ENCODE measurements at regions not wholly inside any gene's neighbourhood (a gene's known extent, or its start where the extent isn't known, plus 50 kb on each side); places are given as distances from the start of the nearest gene placed in this dataset.
A peak's percentile ranks its signal among the peaks of the same experiment; 100 is the strongest.

DNA sequence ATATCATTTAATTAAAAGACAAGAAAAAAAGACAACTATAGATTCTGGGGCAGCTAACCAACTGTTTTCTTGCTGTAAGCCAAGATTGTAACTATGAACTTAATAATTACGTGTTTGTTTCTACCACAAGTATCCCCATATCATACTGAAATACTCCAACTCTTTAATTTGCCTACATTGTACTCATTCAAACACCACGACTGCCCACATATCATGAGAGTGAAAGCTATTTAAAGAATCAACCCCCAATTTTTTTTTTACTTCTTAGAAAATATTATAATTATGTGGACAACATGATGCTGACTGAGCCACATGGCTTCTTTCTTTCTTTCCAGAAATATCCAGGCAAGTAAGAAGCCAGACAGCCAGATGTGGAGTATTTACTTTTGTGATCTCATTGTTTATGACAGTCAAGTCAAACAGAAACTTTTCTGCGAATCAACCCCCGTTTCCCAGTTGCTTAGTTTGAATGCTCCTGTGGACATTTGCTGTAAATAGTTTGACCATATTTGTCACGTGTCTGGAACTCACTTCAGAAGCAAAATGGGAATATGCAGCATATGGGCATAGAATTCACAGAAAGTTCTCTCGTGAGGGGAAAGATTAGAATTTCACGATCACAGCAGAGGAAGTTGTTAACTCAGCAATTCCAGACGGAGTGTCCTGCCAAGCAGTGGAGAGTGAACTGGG lies 126.8 kb upstream of the PSMD7 start:
- DNase-seq: no peak

DNA sequence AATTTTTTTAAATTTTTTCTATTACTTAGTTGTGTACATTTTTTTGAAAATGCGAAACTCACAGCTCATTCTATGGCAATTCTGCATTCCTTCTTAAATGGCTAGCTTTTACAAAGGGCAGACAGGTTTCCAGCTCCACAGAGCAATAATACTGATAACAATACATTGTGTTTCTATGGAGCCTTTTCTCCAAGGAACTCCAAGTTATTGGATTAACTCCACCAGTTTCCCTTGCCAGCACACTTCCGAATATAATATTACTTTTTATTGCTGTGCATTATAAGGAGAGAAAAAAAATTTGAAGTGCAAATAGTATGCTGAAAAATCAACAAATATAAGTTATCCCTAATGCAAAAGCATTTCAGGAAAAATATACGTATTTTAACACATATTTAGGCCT lies 127.5 kb upstream of the PSMD7 start:
- no peak for DNase-seq

DNA sequence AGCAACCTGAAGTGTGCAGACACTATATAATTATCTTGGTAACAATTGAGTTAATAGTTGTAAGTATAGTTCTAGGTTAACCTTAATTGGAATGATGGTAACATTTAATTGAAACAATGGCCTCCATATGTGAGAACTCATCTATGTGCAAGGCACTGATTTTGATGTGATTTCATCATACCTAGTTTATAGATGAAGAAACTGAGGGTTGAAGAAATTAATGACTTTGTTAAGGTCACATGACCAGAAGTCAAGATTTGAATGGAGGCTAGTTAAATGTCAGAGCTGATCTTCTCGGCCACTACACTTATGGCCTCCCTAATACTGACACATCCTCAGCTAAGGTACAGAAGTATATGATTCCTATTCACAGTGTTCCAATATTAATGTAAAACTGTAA lies 128.2 kb upstream of the PSMD7 start:
- DNase-seq: no peak

DNA sequence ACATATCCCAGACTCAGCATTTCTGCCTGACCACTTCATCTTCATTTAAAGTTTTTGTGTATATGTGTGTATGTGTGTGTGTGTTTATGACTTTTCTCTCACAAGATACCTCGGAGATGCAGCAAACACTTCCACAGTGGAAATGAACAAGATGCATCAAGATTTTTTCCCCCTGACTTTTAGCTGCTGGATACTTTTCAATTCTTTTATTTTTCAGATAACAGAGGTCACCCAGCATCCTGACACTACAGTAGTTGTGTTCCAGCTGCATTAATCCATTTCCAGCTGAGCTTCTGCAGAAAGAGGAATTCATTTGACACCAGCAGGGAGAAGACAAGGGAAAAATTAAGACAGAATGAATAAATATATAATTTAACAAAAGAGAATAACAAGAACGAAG lies 130.2 kb upstream of the PSMD7 start:
- DNase-seq: no peak

DNA sequence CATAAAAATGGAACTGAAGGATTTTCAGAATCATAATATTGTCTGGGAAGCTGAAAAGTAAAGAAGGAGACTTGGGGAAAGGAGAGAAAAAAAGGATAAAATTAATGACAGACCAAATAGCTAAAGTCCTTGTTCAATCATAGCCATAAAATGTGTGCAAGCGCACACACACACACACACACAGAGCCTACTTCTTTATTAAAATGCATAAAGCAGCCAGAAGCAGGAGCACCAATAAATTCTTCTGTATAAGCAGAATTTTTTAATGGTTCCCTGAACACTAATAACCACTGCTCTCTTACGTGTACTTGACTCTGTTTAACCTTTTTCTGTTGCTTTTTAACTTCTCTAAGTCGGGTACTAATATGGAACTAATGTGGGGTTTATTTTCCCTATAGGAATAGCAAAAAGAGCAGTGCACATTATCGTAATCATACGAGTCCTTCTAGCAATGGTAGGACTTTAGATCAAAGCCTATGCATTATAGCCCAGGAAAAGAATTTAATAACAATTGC lies 131.0 kb upstream of the PSMD7 start:
- no peak for DNase-seq

DNA sequence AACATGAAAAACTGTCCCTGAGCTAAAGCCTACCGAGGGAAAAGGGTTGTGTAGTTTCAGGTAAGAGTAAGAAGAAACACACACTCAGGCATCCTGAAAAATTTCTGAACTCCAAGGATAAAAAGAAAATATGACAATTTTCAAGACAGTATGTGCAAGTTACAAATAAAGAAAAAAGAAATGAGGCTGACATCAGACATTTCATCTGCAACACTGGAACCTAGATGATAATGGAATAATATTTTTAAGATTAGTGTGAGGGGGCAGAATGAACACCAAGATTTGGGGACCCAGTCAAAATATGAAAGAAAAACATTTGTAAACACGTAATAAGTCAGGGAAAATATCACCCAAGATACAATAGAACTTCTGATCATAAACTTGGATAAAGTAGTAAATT lies 135.9 kb upstream of the PSMD7 start:
- no peak for DNase-seq

DNA sequence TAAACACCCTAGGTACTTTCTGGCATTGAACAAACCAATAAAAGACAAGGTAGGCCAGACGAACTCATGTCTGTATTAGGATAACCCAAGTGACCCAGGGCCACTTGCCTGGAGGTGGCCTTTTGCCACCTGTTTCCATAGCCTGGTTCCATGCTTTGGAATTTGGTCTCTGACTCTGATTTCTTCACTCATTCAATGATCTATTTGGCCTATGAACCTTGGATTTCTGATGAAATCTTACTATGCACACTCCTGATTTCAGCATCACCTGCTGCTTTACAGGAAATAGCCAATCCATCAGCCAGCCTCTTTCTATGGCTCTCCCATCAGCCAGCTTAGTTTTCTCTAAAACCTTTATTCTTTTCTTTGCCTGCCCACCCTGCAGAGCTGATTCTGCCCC lies 142.8 kb upstream of the PSMD7 start:
- no peak for DNase-seq

DNA sequence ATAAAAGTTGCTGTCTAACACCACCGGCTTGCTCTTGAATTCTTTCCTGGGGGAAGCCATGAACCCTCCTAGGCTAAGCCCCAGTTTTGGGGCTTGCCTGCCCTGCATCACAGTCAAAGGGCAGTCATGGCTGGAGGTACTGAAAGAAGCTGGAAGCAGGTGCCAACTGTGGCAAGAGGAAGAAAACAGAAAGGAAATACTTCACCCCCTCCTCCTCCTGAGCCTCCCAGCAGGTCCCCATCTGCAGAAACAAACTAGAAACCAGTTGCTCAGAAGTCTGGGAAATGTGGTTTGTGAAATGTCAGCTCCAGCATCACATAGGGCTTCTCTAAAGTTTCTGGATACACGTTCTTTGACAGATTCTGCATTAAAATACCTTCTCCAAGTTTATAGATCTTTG lies 150.0 kb upstream of the PSMD7 start:
- DNase-seq: no peak

DNA sequence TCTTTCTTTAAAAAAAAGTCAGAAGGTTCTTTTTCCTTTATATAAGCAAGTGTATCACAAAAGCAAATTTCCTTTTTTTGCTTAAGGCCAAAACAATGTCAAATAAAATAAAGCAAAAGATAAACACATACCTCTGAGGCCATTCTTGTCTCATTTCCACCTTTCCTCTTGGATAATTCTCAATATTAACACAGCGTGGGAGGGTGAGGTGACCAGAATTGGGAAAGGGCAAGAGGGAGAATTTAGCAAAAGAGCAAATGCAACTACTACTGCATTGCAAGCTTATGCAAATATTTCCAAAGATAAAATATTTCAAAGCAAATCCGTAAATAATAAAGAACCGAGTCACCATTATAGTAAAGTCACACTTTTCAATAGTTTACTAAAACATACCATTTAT lies 153.4 kb upstream of the PSMD7 start:
- DNase-seq: no peak

DNA sequence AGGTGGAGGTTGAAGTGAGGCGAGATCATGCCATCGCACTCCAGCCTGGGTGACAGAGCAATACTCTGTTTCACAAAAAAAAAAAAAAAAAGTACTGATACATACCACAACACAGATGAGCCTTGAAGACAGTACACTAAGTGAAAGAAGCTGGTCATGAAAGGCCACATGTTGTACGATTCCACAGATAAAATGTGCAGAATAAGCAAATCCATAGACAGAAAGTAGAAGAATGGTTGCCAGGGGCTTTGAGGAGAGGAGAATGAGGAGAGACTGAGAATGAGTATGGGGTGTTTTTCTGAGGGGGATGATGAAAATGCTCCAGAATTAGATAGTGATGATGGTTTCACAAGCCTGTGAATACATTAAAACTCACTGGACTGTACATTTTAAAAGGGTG lies 155.6 kb upstream of the PSMD7 start:
- DNase-seq: no peak

DNA sequence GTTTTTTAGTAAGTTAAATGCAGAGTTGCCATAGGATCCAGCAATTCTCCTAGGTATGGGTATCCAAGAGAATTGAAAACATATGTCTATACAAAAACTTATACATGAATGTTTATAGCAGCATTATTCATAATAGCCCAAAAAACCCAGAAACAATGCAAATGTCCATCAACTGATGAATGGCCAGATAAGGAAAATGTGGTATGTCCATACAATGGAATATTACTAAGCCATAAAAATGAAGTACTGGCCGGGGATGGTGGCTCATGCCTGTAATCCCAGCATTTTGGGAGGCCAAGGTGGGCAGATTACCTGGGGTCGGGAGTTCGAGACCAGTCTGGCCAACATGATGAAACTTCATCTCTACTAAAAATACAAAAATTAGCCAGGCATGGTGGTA lies 156.1 kb upstream of the PSMD7 start:
- no peak for DNase-seq

DNA sequence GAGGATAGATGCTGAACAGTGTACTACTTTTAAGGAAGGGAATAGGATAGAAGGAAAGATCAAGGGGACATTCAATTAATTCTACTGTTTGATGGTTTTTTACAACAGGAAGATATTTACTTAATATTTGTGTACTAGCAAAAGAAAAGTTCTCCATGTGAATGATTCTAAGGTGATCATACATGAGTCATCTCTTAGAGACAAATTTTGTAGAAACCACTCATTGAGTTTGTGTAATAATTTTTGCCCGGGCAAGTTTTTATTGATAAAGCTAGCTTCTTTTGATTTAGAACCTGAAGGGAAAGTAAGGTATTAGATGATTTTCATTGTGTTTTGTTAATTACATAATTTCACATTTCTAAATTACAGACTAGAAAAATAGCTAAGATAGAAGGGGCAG lies 172.8 kb upstream of the PSMD7 start:
- DNase-seq: no peak

DNA sequence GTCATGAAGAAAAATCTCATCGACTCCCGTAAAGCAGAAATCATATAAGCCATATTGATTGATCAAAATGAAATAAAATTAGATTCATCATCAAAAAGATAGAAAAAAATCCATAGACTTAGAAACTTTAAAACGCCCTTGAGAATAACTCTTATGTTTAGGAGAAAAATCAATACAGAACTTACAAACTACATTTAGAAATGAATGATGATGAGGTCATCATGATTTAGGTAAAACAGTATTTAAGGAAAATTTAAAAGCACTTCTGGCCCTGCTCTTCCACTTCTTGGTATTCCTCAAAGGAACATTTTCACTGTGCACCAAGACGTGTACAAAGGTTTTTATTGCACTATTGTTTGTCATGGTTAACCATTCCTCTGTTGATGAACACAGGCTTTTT lies 173.4 kb upstream of the PSMD7 start:
- DNase-seq: no peak

DNA sequence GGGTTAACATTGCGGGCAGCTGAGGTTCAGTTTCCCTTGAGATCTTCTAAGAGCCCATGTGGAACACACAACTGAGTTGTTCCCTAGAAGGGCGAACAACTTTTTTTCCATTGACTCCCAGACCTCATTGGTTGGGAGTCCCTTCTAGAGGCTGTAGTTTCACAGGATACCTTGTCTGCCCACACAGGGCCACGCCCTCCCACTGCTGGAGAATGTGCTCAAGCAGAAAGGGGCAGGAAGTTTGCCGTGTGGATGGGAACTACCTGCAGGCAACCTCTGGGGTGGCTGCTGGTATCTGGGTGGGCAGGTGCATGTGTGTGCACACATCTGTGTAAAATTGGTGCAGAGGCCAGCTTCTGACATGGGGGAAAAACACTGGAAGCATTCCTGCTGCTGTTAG lies 178.8 kb upstream of the PSMD7 start:
- DNase-seq: no peak

DNA sequence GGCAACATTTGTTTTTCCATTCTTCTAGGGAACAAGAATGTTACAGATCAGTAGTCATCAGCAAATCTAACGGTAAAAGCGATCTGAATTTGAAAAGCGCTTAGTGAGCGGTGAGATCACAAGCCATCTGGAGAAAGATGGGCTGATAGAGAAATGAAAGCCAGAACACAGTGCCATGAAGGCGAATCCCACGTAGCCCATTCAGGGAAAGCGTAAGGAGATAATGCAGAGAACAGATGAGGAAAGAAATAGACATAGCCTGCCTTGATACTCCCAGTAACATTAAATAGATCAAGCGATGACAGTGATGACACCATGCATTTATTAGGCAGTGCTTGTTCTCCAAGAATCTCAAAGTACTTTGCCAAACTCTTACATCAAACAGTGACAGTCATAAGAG lies 183.1 kb upstream of the PSMD7 start:
- DNase-seq: no peak

DNA sequence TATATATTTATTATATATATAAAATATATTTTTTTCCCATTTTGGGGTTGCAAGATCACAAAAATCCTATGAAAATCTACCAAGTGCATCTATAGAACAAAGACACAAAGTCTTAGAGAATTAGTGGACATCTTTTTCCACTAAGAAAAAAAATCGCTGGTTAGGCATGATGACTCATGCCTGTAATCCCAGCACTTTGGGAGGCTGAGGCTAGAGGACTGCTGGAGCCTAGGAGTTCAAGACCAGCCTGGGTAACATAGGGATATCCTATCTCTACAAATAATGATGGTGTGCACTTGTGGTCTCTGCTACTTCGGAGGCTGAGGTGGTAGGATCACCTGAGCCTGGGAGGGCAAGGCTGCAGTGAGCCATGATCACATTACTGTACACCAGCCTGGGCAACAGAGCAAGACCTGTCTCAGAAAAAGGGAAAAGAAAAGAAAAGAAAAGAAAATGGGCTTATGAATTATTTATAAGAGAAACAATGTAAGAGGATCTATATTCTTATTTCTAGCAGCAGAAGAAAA lies 185.1 kb upstream of the PSMD7 start:
- DNase-seq: no peak

DNA sequence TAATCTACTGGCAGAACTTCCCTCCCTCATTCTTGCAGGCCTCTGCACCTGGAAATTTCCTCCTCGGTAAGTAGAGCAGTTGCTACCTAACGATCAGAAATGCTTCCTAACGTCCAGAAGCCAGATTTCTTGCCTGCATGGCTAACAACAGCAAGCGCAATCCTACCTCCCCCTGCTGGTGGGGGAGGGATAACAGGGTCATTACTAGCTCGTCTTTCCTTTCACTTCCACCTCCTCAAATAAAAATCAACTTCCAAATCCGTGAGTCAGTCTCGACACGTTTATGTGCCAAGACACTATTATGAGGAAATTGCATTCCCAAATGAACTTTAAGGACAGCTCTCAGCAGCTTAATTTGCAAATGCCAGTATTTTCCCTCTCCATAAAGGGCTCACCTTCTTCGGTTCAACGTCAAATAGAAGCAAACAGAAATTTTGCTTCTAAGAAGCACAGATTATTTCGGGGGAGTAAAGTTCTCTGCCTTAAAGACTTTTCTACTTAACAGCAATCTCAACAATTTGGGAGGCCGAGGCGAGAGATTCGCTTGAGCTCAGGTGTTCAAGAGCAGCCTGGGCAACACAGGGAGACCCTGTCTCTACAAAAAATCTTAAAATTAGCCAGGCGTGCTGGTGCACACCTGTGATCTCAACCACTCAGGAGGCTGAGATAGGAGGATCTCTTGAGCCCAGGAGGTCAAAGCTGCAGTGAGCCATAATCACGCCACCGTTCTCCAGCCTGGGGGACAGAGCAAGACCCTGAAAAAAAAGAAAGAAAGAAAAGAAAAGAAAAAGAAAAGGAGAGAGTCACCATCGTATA lies 188.6 kb upstream of the PSMD7 start:
- DNase-seq: peak; percentile 10

DNA sequence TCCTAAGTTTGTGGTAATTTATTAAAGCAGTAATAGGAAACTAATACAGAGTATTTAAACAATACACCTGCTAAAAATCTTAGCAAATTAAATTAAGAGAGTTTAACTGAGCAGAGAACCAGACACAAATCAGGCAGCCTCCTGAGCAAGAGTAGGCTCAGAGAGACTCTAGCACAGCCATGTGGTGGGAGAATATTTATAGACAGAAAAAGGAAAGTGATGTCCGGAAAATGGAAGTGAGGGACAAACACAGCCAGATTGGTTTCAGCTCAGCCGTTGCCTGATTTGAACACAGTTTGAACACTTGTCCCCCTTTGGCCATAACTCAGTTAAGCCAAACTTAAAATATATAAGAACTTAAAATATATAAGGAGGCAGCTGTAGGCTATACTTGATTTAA lies 192.6 kb upstream of the PSMD7 start:
- no peak for DNase-seq

DNA sequence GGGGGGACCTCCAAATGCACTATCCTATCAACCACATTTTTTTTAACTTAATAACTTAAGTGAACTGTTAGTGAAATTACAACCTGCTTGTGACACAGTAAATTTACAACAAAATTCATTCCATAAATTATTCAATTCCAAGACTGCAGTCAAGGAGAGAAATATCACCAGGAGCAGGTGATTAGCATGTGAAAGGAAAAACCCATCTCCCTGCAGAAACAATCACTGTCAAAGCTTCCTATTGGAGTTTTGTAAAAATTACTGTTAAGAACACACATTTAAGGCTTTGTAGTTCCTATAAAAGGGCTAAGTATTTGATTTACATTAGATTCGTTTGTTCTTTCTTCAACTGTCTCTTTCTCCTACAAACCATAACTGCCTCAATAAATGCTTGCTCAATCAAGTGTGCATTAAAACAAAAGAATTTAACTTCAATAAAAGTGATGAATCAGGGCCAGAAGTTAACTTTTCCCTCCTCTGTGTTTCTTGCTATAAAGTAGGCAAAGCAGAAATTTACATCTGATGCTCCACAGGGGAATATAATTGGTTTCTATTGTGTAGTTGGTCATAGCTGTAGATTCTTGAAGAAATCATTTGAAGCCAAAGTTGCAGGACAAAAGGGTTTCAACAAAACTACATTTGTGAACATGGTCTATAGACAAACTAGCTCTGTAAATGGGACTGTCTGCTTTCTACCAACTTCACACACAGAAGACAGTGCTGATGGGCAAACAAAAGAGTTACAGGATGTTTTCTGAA lies 195.1 kb upstream of the PSMD7 start:
- no peak for DNase-seq

DNA sequence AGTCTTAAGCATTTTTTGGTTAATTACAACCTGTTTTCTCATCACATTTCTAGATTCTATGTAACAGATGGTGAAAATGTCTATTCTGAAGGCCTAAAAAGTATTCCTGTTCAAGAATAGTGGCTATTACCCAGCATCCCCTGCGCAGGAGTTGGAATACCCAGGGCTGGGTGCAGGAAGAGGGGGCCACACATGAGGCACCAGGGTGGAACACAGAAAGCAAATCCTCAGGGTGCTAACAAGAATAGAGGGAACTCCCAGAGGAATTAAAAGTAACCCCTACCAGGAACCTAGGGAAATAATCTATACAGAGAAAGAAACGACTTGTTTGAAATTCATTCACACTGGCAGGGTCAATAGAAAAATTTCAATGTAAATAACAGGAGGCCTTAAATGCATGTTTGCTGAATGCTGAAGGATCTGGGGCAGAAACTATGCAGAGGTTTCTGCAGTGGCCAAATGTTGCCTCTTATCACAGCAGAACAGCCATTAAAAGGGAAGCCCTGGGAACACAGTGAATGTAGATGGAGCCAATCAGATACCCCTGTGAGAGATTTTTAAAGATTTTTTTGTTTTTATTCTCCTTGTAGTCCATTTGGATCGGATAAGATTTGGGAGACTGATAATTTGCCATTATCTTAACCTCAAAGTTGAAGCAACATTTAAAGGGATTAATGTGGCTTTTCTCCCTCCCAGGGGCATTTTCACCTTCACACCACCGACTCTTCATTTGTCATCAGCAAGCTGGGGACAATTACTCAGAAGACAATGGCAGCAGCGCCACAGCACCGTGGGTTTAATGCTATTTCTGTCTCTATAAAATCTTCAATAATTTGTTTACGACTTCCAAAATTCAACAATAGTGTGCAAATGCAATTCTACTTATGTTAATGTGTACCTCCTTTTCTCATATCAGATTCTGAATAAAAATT lies 196.0 kb upstream of the PSMD7 start:
- no peak for DNase-seq

DNA sequence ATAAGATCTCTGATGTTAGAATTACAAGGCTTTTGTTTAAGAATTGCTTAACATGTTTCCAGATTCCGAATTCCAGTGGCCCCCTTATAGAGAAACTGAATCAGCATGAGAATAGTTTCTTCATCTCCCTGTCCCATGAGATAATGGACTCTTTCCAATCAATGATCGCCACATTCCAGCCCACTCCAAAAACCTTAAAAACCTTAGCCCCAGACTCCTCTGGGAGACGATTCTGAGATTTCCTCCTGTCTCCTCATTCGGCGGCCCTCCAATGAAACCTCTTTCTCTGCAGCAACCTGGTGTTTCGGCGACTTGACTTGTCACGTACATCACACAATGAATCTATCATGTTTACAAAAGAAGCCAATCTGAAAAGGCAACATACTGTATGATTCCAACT lies 197.1 kb upstream of the PSMD7 start:
- DNase-seq: no peak

DNA sequence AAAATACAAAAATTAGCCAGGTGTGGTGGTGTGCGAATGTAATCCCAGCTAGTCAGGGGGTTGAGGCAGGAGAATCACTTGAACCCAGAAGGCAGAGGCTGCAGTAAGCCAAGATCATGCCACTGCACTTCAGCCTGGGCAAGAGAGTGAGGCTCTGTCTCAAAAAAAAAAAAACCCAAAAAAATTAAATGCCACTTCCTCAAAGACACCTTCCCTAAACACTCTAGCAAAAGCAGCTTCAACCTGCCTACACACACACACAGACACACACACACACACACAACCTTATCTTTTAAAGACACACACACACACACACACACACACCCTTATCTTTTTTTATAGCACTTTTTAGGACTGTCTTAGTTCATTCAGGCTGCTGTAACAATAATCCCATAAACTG lies 201.7 kb upstream of the PSMD7 start:
- DNase-seq: no peak
